ENCODE measurements at regions not wholly inside any gene's neighbourhood (a gene's known extent, or its start where the extent isn't known, plus 50 kb on each side); places are given as distances from the start of the nearest gene placed in this dataset.

- DNase-seq (ENCODE audit: low read depth), result no peak
Measured at GRCh38 chr6:5946701-5947100, 60.0 kb downstream of the NRN1 start.

GRCh38 chr6:5946181-5946580, 60.5 kb downstream of the NRN1 start:
- DNase-seq (ENCODE audit: low read depth), result no peak

- DNase-seq (ENCODE audit: low read depth), result no peak
Measured at GRCh38 chr6:5943591-5943990, 63.1 kb downstream of the NRN1 start.

GRCh38 chr6:5942591-5942990, 64.1 kb downstream of the NRN1 start:
- no peak for DNase-seq (ENCODE audit: low read depth)

GRCh38 chr6:5941188-5941587, 65.5 kb downstream of the NRN1 start:
- DNase-seq (ENCODE audit: low read depth), result no peak

GRCh38 chr6:5938934-5939333, 67.8 kb downstream of the NRN1 start:
- no peak for DNase-seq (ENCODE audit: low read depth)

GRCh38 chr6:5937936-5938706, 68.6 kb downstream of the NRN1 start:
- no peak for DNase-seq (ENCODE audit: low read depth)

- no peak for DNase-seq (ENCODE audit: low read depth)
Measured at GRCh38 chr6:5937169-5937909, 69.4 kb downstream of the NRN1 start.

GRCh38 chr6:5936631-5937030, 70.1 kb downstream of the NRN1 start:
- DNase-seq (ENCODE audit: low read depth), result no peak

- no peak for DNase-seq (ENCODE audit: low read depth)
Measured at GRCh38 chr6:5936140-5936539, 70.6 kb downstream of the NRN1 start.

- no peak for DNase-seq (ENCODE audit: low read depth)
Measured at GRCh38 chr6:5930968-5931367, 75.8 kb downstream of the NRN1 start.

GRCh38 chr6:5930143-5930770, 76.5 kb downstream of the NRN1 start:
- no peak for DNase-seq (ENCODE audit: low read depth)

- DNase-seq (ENCODE audit: low read depth), result no peak
Measured at GRCh38 chr6:5923840-5924239, 82.9 kb downstream of the NRN1 start.

- DNase-seq (ENCODE audit: low read depth), result no peak
Measured at GRCh38 chr6:5922230-5922629, 84.5 kb downstream of the NRN1 start.

GRCh38 chr6:5909721-5910120, 97.0 kb downstream of the NRN1 start:
- no peak for DNase-seq (ENCODE audit: low read depth)

GRCh38 chr6:5906842-5907241, 99.9 kb downstream of the NRN1 start:
- DNase-seq (ENCODE audit: low read depth), result no peak

GRCh38 chr6:5906340-5906670, 100.4 kb downstream of the NRN1 start:
- no peak for DNase-seq (ENCODE audit: low read depth)

GRCh38 chr6:5905431-5906339, 101.0 kb downstream of the NRN1 start:
- DNase-seq (ENCODE audit: low read depth), result no peak

- no peak for DNase-seq (ENCODE audit: low read depth)
Measured at GRCh38 chr6:5904532-5904931, 102.2 kb downstream of the NRN1 start.

GRCh38 chr6:5899216-5900045, 107.3 kb downstream of the NRN1 start:
- no peak for DNase-seq (ENCODE audit: low read depth)

GRCh38 chr6:5898563-5898962, 108.2 kb downstream of the NRN1 start:
- DNase-seq (ENCODE audit: low read depth), result no peak
